ENCODE measurements at regions not wholly inside any gene's neighbourhood (a gene's known extent, or its start where the extent isn't known, plus 50 kb on each side); places are given as distances from the start of the nearest gene placed in this dataset.

DNA sequence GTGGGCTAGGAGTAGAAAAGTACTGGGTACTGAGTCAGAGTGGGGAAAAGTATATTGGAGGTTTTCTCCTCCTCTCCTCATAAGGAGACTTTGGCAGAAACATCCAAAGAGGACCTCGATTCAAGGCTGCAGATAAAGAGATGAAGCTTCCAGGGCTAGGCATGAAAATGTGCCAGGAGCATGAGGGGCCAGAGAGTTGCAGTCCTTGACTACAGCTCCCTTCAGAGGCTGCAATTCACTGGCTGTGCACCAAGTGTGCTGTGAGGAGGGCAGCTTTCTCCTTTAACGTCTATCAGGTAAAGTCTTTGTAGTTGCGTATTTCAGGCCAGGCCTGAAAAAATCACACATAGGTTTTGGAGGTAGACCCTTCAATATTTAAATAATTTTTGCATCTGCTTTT is 174.9 kb upstream of the VEGFC start:
- TF ChIP-seq CTCF (IDR thresholded peaks at IDR 0.05) (no peak), POLR2A (IDR thresholded peaks at IDR 0.05) (no peak), POLR2AphosphoS5 (IDR thresholded peaks at IDR 0.05) (no peak)
